SK-N-DZ (cell line): ENCODE measurements at regions not wholly inside any gene's neighbourhood (a gene's known extent, or its start where the extent isn't known, plus 50 kb on each side); places are given as distances from the start of the nearest gene placed in this dataset.

Source experiments
- DNase-seq: peaks from one replicate; pipeline ENCODE4 v3.0.0-alpha.2; 2015; ENCODE audit warnings: low spot score

- no peak for DNase-seq
These were observed 330.9 kb upstream of the ZNF32 start for GRCh38 chr10:43979551-43979950.

DNA sequence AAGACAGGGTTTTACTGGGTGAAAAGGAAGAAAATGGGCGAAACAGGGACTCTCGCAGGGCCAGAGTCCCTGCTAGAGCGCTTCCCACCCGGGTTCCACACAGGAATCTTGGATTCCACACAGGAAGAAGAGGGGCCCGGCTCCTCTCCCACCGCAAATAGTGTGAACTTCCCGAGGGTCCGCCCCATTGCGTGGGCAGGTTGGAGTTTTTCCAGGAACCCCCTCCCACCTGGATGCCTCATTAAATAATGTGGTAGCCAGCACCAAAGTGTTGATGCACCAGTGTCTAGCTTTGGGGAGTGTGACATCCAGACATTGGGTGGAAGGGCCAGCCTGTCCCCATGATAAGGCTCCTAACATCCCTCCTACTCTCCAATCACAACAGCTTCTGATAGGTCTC is 330.3 kb upstream of the ZNF32 start:
- no peak for DNase-seq

DNA sequence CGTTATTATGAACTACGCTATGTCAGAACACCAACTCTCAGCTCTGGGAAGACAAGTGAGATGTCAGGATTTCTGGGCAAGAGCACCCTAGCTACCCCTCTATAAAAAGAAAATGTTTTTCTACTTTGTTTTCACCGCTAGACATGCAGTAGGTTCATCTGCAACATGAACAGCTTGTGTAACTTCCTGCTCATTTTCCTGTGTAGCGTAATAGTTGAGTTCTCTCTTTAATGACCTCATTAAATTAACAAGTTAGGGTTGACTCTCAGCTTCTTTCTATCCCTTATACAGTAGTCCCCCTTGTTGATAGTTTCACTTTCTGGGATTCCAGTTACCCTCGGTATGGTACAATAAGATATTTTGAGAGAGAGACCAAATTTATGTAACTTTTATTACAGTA is 329.4 kb upstream of the ZNF32 start:
- DNase-seq = no peak

DNA sequence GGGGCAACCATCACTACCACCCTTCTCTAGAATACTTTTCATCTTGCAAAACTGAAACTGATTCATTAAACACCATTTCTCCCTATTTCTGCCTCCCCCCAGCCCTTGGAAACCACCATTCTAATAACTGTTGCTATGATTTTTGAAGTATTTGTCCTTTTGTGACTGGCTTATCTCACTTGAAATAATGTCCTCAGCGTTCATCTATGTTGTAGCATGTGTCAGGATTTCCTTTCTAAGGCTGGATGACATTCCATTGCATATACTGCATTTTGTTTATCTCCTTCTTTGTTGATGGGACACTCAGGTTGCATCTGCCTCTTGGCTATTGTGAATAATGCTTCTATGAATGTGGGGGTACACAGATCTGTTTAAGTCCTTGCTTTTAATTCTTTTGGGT is 327.6 kb upstream of the ZNF32 start:
- DNase-seq = no peak

- DNase-seq = no peak
These were observed 325.1 kb upstream of the ZNF32 start for GRCh38 chr10:43973801-43974200.

GRCh38 chr10:43972976-43973647 is 324.4 kb upstream of the ZNF32 start:
- no peak for DNase-seq

- no peak for DNase-seq
These were observed 323.3 kb upstream of the ZNF32 start for GRCh38 chr10:43971981-43972380.

DNA sequence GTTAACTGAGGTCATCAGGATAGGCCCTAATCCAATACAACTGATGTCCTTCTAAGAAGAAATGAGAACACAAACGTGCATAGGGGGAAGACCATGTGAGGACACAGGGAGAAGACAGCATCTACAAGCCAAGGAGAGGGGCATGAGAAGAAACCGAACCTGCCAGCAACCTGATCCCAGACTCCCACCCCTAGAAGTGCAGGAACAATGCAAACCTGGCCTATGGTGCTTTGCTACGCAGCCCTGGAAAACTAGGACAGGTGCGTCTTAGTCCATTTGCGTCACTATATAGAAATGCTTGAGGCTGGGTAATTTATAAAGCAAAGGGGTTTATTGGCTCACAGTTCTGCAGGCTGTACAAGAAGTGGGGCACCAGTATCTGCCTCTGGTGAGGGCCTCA is 322.6 kb upstream of the ZNF32 start:
- DNase-seq = no peak

DNA sequence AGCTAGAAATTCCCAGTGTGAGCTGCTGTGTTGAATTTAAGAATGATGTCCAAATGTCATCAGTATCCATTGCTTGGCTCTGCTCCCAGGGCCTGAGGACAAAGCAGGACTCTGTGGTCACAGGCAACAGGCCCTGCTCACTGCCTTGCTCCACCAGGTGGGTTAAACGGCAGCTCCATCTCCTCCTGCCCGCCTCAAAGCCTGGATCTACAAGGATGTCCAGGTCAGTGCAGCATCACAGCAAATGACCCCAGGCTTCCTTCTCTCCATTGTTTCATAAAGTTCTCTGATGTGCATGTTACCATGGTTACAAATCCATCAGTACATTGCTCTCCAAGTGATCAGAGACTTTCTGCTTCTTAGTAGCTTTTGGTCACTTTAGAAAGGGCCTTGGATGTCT is 322.0 kb upstream of the ZNF32 start:
- no peak for DNase-seq

DNA sequence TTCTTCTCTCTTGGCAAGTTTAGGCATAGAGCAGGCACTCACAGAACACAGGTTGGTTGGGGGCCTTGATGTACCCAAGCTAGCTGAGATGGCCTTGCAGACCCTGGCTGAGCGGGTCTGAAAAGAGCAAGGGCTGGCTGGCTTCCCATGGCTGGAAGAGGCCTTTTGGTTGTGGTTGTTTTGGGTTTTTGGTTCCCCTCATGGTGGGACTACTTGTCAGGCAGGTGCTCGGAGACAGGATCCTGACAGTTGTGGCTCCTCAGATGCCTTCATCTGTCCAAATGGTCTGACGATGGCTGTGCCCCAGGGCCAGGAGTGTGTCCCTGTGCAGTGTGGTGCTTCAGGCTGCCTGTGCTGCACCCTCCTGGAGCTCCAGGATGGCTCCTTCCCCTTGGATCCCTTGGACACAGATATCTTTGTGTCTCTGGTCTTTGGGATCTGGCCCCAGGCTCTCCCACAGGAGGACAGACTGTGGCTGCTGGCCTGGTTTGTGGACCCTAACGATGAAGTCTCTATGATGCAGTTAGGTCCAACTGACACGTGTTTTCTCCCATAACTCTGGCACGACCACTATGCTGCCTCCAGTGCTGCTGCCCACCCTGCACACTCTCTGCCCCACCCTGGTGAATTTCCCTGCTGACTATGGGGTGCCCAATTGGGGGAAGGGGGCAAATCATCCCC is 321.5 kb upstream of the ZNF32 start:
- DNase-seq = no peak

DNA sequence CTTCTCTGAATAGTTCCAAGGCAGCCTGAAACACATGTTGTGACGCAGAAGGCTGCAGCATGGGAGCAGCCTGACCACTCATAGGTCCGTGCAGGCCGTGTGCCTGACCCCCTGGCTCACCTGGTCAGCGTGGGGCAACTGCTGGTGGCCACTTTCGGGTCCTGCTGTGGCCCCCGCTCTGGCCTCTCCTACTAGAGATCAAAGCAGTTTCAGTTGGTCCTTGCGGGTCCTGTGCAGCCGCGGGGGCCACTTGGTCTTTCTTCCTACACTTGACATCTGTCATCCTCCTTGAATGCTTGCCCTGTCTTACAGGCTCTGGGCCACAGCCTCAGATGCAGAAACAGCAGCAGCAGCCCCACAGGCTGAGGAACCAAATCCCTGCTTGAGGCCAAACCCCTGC is 320.8 kb upstream of the ZNF32 start:
- DNase-seq = no peak

DNA sequence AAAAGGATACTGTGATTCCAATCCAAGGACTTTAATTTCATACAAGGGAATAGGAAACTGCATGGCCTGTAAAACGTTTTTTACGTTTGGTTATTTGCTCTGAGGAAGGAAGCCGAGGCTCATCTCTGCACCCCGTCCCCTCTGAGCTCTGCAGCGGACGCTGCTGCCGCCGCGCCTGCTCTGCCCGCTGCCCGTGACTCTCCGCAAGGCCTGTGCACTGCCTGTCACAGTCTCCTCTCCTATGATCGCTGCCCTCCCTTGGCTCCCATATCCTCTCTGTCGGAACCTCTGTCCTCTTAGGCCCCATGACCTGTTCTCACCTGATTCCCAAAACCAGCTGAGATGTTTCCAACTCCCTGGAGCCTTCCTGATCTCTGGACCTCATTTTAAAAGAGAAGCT is 320.3 kb upstream of the ZNF32 start:
- DNase-seq = no peak

GRCh38 chr10:43968076-43968475 is 319.4 kb upstream of the ZNF32 start:
- DNase-seq = no peak

DNA sequence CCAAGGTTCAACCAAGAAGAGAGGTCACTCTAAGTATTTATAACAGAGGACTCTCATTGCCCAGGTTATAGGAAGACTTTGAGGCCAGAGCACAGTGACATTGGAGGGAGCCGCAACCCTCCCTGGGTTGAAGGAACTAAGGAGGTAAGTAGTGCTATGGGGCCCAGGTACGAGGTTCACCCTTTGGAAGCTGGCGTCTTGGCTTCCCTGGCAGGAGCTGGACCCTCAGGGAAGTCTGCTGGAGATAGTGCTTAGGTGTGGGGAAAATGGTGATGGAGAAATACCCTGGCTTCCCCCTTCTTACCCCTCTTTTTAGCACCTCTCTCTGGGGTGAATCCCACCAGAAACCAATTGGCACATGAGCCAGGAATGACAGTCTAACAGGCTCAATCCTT is 317.9 kb upstream of the ZNF32 start:
- no peak for DNase-seq

DNA sequence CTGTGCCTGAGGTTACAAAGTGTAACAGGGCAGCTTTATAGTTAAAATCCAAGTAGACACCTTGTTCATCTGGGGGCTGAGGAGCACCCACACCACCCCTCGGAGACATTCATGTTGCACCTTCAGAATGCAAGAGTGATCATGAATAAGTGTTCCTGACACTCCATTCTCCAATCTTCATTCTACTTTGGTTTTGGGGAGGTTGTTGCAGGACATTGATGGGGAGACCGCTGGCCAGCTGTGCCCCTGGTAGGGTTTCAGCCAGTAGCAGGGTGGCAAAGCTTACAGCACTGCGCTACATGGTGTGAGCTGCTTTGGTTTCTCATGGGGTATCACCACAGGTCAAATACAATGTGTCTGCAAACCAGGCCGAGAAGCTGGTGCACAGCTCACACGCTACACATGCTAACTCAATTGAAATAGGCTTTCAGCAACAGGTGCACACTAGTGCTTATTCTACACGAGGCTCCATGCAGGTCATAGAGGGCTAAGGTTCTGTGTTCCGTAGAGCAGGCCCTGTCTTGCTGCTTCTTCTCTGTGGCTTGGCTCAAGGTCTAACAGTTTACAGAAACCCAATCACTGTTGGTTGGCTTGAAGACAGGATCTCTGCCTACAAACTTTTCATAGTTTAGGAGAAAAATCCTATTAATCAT is 317.4 kb upstream of the ZNF32 start:
- no peak for DNase-seq

GRCh38 chr10:43965033-43965917 is 316.6 kb upstream of the ZNF32 start:
- no peak for DNase-seq

DNA sequence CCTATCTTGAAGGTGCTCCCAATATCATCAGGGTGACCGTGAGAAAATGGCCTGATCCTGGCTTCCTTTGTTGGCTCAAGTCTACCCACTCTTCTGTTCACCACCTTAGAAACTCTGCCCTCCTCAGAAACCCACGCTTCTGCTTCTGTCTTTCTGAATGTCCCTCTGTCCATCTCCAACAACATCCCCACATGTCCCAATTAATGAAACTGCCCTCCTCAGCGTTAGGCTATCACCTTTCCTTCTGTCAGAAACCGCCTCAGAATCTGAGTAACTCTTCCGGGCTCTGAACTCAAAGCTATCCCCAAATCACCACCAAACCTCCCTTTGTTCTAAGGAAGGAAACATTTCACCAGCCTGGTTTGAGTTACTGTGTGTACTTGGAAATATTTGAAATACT is 315.8 kb upstream of the ZNF32 start:
- no peak for DNase-seq

GRCh38 chr10:43963793-43964425 is 315.2 kb upstream of the ZNF32 start:
- no peak for DNase-seq

- no peak for DNase-seq
These were observed 314.7 kb upstream of the ZNF32 start for GRCh38 chr10:43963379-43963778.

DNA sequence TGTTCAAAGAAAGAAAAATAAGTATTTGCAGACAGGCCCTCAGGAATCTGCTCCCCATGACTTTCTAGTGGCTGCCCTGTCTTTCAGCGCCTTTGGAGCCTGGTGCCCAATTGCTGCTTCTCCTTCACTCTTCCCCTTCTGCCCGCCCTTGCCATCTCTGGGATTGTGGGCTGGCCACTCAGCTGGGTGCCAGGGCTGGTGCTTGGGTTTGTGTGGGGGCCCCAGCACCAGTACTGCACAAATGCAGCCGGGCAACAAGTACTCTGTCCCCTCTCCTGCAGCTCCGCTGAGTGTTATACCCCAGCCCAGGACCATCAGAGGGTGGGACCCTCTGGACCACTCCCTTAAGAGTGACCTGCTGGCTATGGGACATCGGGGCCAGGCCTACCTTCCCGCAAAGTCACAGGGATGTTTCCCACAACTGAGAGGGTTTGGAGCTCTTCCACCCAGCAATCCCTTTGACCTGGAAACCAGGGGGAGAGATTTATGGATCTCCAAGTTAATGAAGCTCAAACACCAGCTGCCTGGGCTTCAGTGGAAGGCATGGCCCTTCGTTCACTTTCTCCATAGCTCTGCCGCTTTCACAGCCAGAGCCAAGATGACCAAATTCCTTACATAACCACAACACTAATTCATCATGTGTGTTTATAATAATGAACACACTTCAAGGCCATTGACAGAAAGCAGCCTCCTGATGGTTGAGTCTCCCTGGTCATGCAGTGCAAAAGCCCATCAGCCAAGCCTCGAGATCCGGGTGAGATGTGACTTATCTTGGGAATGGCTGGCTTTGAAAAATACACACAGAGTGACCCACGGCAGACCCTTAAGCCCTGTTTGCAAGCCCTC is 313.9 kb upstream of the ZNF32 start:
- no peak for DNase-seq
